Mammary epithelial cell (primary cell): ENCODE measurements at regions not wholly inside any gene's neighbourhood (a gene's known extent, or its start where the extent isn't known, plus 50 kb on each side); places are given as distances from the start of the nearest gene placed in this dataset.
A peak's percentile ranks its signal among the peaks of the same experiment; 100 is the strongest.

Source experiments
- CTCF ChIP-seq, 2 donors: IDR thresholded peaks in 1 of 2; conservative IDR thresholded peaks in 1 of 2; 2 replicates each; pipeline ENCODE4 v1.5.1; 2011 to 2012; ENCODE audit warnings: inconsistent platforms in 2 of 2, low read length in 2 of 2, mild to moderate bottlenecking in 2 of 2, control low read depth in 1 of 2, low read depth in 1 of 2; ENCODE audit not compliant: insufficient read depth in 1 of 2; ENCODE audit errors: extremely low read depth in 1 of 2
- EZH2 ChIP-seq: IDR thresholded peaks from 2 replicates; pipeline ENCODE4 v1.6.1; 2012; ENCODE audit warnings: low read length, inconsistent platforms, borderline replicate concordance

- TF ChIP-seq CTCF (conservative IDR thresholded peaks at IDR 0.05 in 1 of 2, IDR thresholded peaks at IDR 0.05 in 1 of 2; ENCODE audit: extremely low read depth in 1 of 2, insufficient read depth in 1 of 2, low read depth in 1 of 2, low read length in 2 of 2) (peak in 1 of 2 donors; percentile 42), EZH2 (no peak)
Measured at GRCh38 chr2:192749611-192750200, 555.0 kb upstream of the TMEFF2 start.
